Heart left ventricle (tissue), 16 donors: ENCODE measurements at regions not wholly inside any gene's neighbourhood (a gene's known extent, or its start where the extent isn't known, plus 50 kb on each side); places are given as distances from the start of the nearest gene placed in this dataset.

Experiments used
- ATAC-seq, 4 donors: fragments of 200-7000 bp; cut with Tn5 transposase; one replicate each; pipeline ENCODE4 v1.9.1; 2020 to 2022; ENCODE audit warnings: moderate library complexity in 4 of 4, mild to moderate bottlenecking in 3 of 4, moderate number of reproducible peaks in 1 of 4
- DNase-seq, 5 donors: peaks; one replicate each; pipeline ENCODE4 v3.0.0-alpha.2; 2020
- H3K27ac ChIP-seq, 12 donors: fragments of 200-600 bp; sonication (generic) in 4 of 12; one replicate each; pipeline versions ENCODE4 v1.5.0 to v1.8.0; 2016 to 2022; ENCODE audit warnings: mild to moderate bottlenecking in 2 of 12
- H3K27me3 ChIP-seq, 9 donors: fragments of 200-600 bp; sonication (generic) in 2 of 9; one replicate each; pipeline versions ENCODE4 v1.5.1 to v1.8.0; 2016 to 2022; ENCODE audit warnings: mild to moderate bottlenecking in 3 of 9
- H3K36me3 ChIP-seq, 9 donors: fragments of 200-600 bp; sonication (generic) in 2 of 9; one replicate each; pipeline versions ENCODE4 v1.5.0 to v1.8.0; 2018 to 2022; ENCODE audit warnings: mild to moderate bottlenecking in 2 of 9
- H3K4me1 ChIP-seq, 12 donors: fragments of 200-600 bp; sonication (generic) in 4 of 12; one replicate each; pipeline versions ENCODE4 v1.5.0 to v1.8.0; 2016 to 2022; ENCODE audit warnings: mild to moderate bottlenecking in 3 of 12
- H3K4me3 ChIP-seq, 12 donors: fragments of 200-600 bp; sonication (generic) in 4 of 12; one replicate each; pipeline versions ENCODE4 v1.5.0 to v1.8.0; 2017 to 2022; ENCODE audit warnings: mild to moderate bottlenecking in 9 of 12, moderate library complexity in 4 of 12
- H3K9me3 ChIP-seq, 12 donors: fragments of 200-600 bp; sonication (generic) in 4 of 12; one replicate each; pipeline versions ENCODE4 v1.5.0 to v1.8.0; 2016 to 2022; ENCODE audit warnings: mild to moderate bottlenecking in 1 of 12
- POLR2A ChIP-seq, 2 donors: fragments of 450-650 bp; IDR thresholded peaks; one replicate each; pipeline ENCODE4 v1.6.1; 2017; ENCODE audit warnings: antibody characterized with exemption in 2 of 2, mild to moderate bottlenecking in 2 of 2, moderate library complexity in 2 of 2
- WGBS, 4 donors: extraction: QIAGEN DNeasy Blood & Tissue Kit in 2 of 4; methylation state at CpG; one replicate each; pipeline versions ENCODE4 v1.1.5 to v1.1.7; 2013 to 2018; 5-methylcytosine and 5-hydroxymethylcytosine counted together
- intact Hi-C, 10 donors: fragments of 100-400 bp; cut with DNase I; formaldehyde crosslinking; loops; one replicate each; pipeline versions ENCODE4 v1.11.1 to v1.14.2; 2022
- TF ChIP-seq, protein P1 (sequence below), 12 donors: fragments of 200-600 bp; sonication (generic) in 4 of 12; IDR thresholded peaks; one replicate each; pipeline versions ENCODE4 v1.5.0 to v1.8.0; 2018 to 2022; ENCODE audit warnings: antibody characterized with exemption in 12 of 12, mild to moderate bottlenecking in 5 of 12
- donor health status: ischemic (EF 13 %, LVEDD 7.1; RV severe dilation, severe dysfunction).
- donor health status: healthy with polysubstance abuse.
- donor health status: DM: no; HTN: yes; CAD: no.
- donor health status: DM: no; HTN: no; CAD: no.
- donor health status: ischemic (EF 25% LVEDD 6.9; RV normal size, moderate dysfunction).
- donor health status: ischemic (EF 25% LVEDD 5.7; RV mildly dilated, moderate dysfunction).
- donor health status: healthy.
- donor health status: DM: yes; HTN: yes; CAD: no.
- donor health status: ischemic (EF 35%, LVEDD 5.7; RV mildly dilated, moderate dysfunction).
- donor health status: nonischemic (EF 11% LVEDD 7.7; RV severe dilation, severe dysfunction).
- donor health status: DM: yes; HTN: yes; CAD: no.
- donor health status: PGD.
- donor health status: ischemic (EF 29% LVEDD 5.4; RV normal size, mild dysfunction).
- donor health status: nonischemic (EF 23%, LVEDD 6.1; RV moderate dilation, normal function).

DNA sequence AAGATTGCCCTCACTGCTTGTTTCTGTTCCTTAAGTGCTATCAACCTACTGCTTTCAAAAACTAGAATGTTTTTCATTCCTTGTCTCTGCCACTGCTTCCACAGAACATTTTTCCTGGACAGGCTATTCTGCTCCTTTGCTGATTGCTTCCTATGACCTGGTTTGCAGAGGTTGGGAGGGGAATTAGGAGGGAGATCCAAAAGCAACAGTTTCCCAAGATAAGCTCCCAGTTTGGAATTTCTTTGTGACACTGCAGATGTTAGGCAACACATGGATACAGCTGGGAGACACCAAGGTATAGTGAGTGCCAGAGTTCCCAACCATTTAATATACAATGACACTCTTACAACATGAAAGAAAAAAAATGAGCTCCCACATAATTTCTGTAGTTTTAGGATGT lies 1036.5 kb downstream of the ROBO2 start:
- TF ChIP-seq, protein P1, sequence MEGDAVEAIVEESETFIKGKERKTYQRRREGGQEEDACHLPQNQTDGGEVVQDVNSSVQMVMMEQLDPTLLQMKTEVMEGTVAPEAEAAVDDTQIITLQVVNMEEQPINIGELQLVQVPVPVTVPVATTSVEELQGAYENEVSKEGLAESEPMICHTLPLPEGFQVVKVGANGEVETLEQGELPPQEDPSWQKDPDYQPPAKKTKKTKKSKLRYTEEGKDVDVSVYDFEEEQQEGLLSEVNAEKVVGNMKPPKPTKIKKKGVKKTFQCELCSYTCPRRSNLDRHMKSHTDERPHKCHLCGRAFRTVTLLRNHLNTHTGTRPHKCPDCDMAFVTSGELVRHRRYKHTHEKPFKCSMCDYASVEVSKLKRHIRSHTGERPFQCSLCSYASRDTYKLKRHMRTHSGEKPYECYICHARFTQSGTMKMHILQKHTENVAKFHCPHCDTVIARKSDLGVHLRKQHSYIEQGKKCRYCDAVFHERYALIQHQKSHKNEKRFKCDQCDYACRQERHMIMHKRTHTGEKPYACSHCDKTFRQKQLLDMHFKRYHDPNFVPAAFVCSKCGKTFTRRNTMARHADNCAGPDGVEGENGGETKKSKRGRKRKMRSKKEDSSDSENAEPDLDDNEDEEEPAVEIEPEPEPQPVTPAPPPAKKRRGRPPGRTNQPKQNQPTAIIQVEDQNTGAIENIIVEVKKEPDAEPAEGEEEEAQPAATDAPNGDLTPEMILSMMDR (IDR thresholded peaks at IDR 0.05): no peak
- TF ChIP-seq POLR2A (IDR thresholded peaks at IDR 0.05): no peak
- Histone ChIP-seq H3K36me3 (no peaks in the 10 kb centered on the region), H3K27ac (no peak overlapping the region), H3K4me1 (peaks cover 0 to 7% (median 0%) of the 10 kb centered on the region in 12 donors), H3K9me3 (no peaks in the 10 kb centered on the region), H3K27me3 (no peaks in the 10 kb centered on the region), H3K4me3 (no peak overlapping the region)
- intact Hi-C loops: no loop called here
- DNase-seq (no peak), ATAC-seq (peak in 3 of 4 donors; percentile 68 to 82 (median 72))

DNA sequence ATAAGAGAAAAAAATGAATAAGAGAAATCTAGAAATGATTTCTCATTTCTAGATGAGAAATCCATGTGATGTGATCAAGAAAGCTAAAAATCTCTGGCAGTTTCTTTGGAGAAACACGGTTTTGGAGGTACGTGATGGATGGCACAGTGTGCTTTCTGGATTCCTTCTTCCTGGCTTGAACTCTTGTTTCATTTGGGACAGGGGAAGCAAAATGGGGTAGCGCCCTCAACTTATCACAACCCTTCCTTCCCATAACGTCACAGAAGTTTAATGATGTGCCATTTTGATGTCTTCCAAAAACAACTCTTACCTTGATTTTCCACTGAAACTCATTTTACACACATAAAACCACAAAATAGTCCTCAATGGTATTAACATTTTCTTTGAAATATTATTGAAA lies 1037.3 kb downstream of the ROBO2 start:
- Histone ChIP-seq H3K4me1 (peaks cover 0 to 7% (median 0%) of the 10 kb centered on the region in 12 donors), H3K4me3 (no peak overlapping the region), H3K27ac (no peak overlapping the region), H3K9me3 (no peaks in the 10 kb centered on the region), H3K36me3 (no peaks in the 10 kb centered on the region), H3K27me3 (no peaks in the 10 kb centered on the region)
- no peak for ATAC-seq
- 75 to 85% (median 83%) methylated on average over 4 of the region's 4 CpGs for WGBS, 4 donors
- intact Hi-C loops: no loop called here
- no peak for DNase-seq
- TF ChIP-seq POLR2A (IDR thresholded peaks at IDR 0.05): no peak
- TF ChIP-seq, protein P1 (IDR thresholded peaks at IDR 0.05): no peak

DNA sequence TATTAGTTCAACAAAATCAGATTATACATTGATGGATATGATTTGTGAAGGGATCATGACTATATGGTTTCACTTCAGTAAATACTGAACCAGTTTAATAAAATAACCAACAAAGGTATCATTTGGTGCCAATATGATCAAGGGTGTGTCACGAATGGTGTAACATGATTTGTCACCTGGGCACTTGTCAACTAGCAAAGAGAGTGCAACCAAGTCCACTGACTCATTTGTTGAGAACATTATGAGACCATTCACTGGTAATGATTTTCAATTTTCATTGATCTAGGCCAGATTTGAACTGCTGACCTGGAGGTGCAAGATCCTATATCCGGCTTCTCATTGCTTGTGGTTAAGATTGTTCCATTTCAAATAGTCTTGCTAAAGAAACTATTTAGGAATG lies 1037.9 kb downstream of the ROBO2 start:
- 90 to 95% (median 92%) methylated on average over 2 of the region's 2 CpGs for WGBS, 4 donors
- TF ChIP-seq POLR2A (IDR thresholded peaks at IDR 0.05): no peak
- TF ChIP-seq, protein P1 (IDR thresholded peaks at IDR 0.05): no peak
- no peak overlapping the region for H3K27ac ChIP-seq
- no peak for ATAC-seq
- H3K4me1 ChIP-seq: peaks cover 0 to 7% (median 0%) of the 10 kb centered on the region in 12 donors
- no peaks in the 10 kb centered on the region for H3K9me3 ChIP-seq
- H3K36me3 ChIP-seq: no peaks in the 10 kb centered on the region
- intact Hi-C loops: no loop called here
- DNase-seq: no peak
- H3K27me3 ChIP-seq: no peaks in the 10 kb centered on the region
- H3K4me3 ChIP-seq: no peak overlapping the region

DNA sequence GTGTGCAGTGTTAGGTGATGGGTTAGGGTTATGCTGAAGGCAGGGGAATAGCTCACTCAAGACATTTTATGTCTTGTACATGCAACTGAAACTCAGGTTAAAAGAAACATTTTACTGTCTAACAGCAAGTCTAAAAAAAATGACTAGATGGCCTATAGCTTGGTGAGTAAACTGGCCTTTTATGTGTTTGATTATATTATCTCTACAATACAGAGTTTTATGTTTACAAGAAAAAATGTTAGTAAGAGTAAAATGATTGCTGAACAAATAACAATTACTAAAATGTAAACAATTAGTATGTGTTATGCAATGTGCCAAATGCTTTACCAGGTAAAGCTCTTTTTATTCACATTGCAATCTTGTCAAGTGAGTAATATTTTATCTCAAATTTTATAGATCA lies 1039.6 kb downstream of the ROBO2 start:
- H3K4me3 ChIP-seq: no peak overlapping the region
- H3K4me1 ChIP-seq: peaks cover 0 to 7% (median 0%) of the 10 kb centered on the region in 12 donors
- no peaks in the 10 kb centered on the region for H3K27me3 ChIP-seq
- intact Hi-C loops: no loop called here
- H3K27ac ChIP-seq: no peak overlapping the region
- H3K36me3 ChIP-seq: no peaks in the 10 kb centered on the region
- H3K9me3 ChIP-seq: no peaks in the 10 kb centered on the region
- ATAC-seq (no peak), DNase-seq (no peak)
- TF ChIP-seq POLR2A (IDR thresholded peaks at IDR 0.05): no peak
- TF ChIP-seq, protein P1 (IDR thresholded peaks at IDR 0.05): no peak
